Ishikawa (cell line): ENCODE measurements at regions not wholly inside any gene's neighbourhood (a gene's known extent, or its start where the extent isn't known, plus 50 kb on each side); places are given as distances from the start of the nearest gene placed in this dataset.

Source experiments
- EP300 ChIP-seq: IDR thresholded peaks from 2 replicates; pipeline ENCODE4 v1.6.1; 2012; ENCODE audit warnings: borderline replicate concordance
- MAX ChIP-seq: IDR thresholded peaks from 2 replicates; pipeline ENCODE4 v1.6.1; 2012
- REST ChIP-seq: IDR thresholded peaks from 2 replicates; pipeline ENCODE4 v1.6.1; 2012; ENCODE audit warnings: low read depth, mild to moderate bottlenecking
- TAF1 ChIP-seq: IDR thresholded peaks from 2 replicates; pipeline ENCODE4 v1.6.1; 2012; ENCODE audit warnings: low read depth, mild to moderate bottlenecking
- TCF12 ChIP-seq: IDR thresholded peaks from 2 replicates; pipeline ENCODE4 v1.6.1; 2012; ENCODE audit warnings: low read depth
- TEAD4 ChIP-seq: IDR thresholded peaks from 2 replicates; pipeline ENCODE4 v1.6.1; 2012
- USF1 ChIP-seq: IDR thresholded peaks from 2 replicates; pipeline ENCODE4 v1.6.1; 2012

- TF ChIP-seq TAF1 (no peak), EP300 (no peak), MAX (no peak), REST (no peak), USF1 (no peak), TCF12 (no peak), TEAD4 (no peak)
Observed at GRCh38 chr4:43374216-43374751, 481.8 kb downstream of the GRXCR1 start.
